Anterior cingulate cortex (tissue), 58 donors: ENCODE measurements at regions not wholly inside any gene's neighbourhood (a gene's known extent, or its start where the extent isn't known, plus 50 kb on each side); places are given as distances from the start of the nearest gene placed in this dataset.

Experiments
- DNase-seq, 58 donors: peaks; one replicate each; lab custom pipeline; 2025; lab: John Stamatoyannopoulos, UW

GRCh38 chr10:123305671-123306070, 151.5 kb downstream of the BUB3 start:
- no peak for DNase-seq

- DNase-seq = no peak
Observed at GRCh38 chr10:123306290-123306689, 152.1 kb downstream of the BUB3 start.

DNA sequence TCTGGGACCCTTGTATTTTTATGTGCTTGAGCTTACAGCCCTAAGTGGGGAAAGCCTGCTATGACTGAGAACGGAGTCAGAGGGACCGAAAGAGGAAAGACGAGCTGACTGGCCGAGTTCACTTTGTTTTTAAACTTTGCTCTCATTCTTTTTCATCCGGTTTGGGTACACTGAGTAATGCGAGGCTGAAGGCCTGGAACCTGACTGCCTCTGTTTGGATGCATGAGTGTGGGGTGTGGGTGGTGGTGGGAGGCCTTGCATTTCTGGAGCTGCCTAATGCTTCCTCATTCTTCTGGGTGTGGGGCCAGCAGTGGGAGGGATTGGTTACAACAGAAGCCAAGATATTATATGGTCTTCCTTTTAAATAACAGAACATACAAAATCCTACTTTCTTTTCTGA, 155.5 kb downstream of the BUB3 start:
- DNase-seq = no peak

GRCh38 chr10:123316776-123317175, 162.6 kb downstream of the BUB3 start:
- DNase-seq = no peak

DNA sequence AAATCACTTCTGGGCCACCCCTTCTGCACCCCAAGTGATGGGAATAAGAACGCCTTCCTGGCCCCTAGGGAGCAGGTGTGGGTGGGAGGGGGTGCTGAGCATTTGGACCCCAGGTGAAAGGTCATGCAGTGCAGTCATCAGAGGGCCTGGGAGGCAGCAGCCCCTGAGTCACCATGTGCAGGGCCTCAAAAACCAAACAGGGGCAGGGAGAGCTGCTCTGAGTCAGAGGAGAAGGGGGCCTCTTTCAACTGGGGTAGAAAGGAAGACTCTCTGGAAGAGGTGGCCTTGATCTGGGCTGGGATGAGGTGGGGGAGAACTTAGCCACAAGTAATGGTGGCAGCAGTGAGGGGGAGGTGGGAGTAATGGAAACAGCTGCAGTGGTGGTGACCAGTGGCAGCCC, 164.3 kb downstream of the BUB3 start:
- no peak for DNase-seq

GRCh38 chr10:123320091-123320490, 165.9 kb downstream of the BUB3 start:
- DNase-seq = no peak

- no peak for DNase-seq
Observed at GRCh38 chr10:123323884-123324283, 169.7 kb downstream of the BUB3 start.

DNA sequence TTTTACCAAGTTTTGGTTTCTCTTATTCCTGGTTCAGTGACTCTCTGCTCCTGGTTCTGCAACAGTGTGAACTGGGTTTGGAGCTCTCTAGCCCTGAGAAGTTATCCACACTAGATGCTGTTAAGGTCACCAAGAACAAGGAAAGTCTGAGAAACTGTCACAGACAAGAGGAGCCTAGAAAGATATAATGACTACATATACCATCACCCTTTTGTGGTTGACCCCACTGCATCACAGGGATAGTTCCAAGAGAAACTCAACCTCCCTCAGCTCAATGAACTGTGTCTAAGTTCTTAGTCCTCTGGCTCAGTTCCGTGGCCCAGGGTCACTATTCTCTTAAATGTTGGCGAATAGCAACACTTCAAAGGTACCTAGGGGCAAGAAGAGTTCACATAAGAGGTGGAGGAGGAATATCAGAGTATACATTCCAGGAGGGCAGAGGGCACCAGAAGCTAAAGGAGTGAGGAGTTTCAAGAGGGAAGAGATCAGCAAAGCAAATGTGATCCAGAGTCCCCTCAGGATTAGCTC, 171.5 kb downstream of the BUB3 start:
- no peak for DNase-seq

GRCh38 chr10:123326674-123327073, 172.5 kb downstream of the BUB3 start:
- no peak for DNase-seq

GRCh38 chr10:123327450-123327849, 173.2 kb downstream of the BUB3 start:
- no peak for DNase-seq

- DNase-seq = no peak
Observed at GRCh38 chr10:123327896-123328295, 173.7 kb downstream of the BUB3 start.

GRCh38 chr10:123331438-123331837, 177.2 kb downstream of the BUB3 start:
- peak in 10 of 58 donors; percentile 1 to 43 (median 10) for DNase-seq

DNA sequence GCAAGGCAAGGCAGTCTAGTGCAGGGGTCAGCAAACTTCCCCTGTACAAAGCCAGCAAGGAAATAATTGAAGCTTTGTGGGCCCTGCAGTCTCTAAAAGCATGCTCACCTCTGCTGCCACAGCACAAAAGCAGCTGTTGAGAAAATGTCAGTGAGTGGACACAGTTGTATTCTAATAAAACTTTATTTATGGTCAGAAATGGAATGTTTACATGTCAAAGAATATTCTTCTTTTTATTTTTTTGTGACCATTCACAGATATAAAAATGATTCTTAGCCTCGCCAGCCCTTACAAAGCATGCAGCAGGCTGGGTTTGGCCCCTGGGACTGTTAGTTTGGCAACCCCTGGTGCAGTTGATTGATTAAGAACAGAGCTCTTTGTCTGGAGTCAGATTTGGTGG, 192.4 kb downstream of the BUB3 start:
- no peak for DNase-seq

GRCh38 chr10:123348691-123349572, 194.7 kb downstream of the BUB3 start:
- DNase-seq = no peak

GRCh38 chr10:123351715-123352114, 197.5 kb downstream of the BUB3 start:
- DNase-seq = no peak

GRCh38 chr10:123354521-123354920, 200.3 kb downstream of the BUB3 start:
- no peak for DNase-seq

- DNase-seq = no peak
Observed at GRCh38 chr10:123355748-123356481, 201.7 kb downstream of the BUB3 start.

GRCh38 chr10:123356799-123357198, 202.6 kb downstream of the BUB3 start:
- no peak for DNase-seq

DNA sequence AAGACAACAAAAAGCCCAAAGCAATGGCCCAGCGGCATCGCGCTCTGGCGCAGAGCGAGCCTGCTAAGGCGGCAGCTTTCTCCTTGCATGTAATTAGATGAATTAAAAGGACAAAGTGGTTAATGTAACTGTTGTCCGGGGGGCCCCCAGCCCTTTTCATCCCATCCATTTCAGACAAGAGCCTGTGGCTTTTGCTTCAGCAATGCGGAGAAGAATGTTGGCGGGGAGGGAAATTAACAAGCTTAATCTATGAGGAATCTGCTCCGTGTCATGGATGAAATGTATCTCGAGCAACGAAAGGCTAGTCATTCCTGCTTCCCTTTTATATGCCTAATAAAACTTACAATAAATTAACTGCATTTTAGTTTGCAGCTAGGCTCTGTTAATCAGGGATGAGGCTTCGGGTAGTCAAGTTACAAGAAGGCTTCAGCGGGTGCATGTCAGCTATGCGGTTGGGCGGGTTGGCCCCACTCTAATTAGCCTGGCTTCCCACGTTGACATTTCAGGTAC, 203.3 kb downstream of the BUB3 start:
- DNase-seq = peak in 1 of 58 donors; percentile 1

DNA sequence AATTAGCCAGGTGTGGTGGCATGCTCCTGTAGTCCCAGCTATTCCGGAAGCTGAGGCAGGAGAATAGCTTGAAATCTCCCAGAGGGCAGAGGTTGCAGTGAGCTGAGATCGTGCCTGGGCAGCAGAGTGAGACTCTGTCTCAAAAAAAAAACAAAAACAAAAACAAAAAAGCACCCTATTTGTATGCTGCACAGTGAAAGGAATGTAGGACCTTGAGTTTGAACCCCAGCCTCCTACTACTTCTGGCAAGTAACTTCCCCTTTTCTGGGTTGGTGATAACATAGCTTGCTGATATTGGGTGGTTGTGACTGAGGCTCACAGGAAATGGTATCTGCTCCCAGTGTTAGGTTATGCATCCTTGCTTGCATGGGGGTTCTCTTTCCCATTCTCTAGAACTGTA, 205.3 kb downstream of the BUB3 start:
- no peak for DNase-seq

DNA sequence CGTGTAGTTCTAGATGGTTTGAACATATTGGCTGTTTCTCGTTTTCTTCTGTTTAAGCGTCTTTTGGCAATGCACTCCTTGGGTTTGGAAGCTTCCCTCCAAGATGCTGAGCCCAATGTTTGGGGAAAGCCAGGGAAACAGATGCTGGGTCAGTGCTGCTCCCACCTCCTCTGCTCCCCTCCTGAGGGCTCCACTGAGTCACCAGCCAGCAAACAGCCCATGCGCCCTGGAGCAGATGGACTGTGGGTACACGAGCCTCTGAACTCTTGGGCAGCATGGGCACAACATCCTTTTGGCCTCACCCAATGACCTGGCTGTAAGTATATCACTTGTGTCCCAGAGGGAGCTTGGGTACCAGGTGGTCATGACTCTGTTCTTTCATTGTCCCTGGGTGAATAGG, 207.6 kb downstream of the BUB3 start:
- DNase-seq = no peak
